ENCODE measurements at regions not wholly inside any gene's neighbourhood (a gene's known extent, or its start where the extent isn't known, plus 50 kb on each side); places are given as distances from the start of the nearest gene placed in this dataset.

- FAIRE-seq = no peak
Observed at GRCh38 chr16:86121374-86122010, 222.5 kb downstream of the IRF8 start.

DNA sequence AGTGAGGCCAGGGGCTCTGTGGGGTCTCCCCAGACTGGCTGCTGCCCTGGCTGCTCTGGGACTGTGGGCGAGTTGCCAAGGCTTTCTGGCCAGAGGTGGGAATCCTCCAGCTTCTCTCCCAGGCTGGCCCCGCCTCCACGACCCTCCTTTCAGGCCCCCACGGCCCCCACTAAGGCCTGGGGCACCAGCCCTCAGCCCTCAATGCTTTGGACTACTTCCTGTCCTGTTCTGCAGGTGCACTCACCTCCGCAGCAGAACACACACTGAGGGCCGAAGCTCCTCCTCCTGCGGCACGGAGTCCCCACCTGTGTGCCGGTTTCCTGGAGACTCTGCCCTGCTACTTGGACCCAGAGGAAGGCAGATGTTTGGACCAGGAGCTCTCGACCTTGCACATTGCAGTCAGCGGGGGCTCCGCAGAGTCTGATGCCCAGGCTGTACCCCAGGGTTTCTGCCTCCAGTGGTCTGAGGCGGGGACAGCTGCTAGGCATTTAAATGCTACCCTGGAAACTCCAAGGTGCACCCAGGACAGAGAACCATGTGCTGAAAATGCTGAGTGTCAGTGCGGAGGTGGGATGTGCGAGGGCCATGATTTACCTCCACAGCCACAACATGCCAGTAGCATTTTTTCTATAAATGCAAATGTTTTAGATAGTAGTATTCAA is 223.8 kb downstream of the IRF8 start:
- FAIRE-seq = no peak

DNA sequence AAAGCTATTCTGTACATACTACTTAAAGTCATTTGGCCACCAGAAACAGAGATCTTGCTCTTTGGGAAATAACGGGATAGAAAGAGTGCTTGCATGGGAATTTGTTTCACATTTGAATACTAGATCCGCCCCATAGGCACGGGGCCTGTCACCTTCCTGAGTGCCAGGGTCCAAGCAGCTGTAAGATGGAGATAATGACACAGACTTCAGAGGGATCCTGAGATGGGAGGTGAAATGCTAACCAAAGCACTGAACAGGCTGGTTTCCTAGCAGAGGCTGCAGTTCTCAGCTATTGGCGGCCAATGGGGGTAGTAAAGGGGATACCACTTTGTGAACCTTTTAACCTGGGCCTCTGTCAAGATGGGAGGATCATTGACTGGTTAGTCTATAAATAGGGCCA is 225.4 kb downstream of the IRF8 start:
- no peak for FAIRE-seq

DNA sequence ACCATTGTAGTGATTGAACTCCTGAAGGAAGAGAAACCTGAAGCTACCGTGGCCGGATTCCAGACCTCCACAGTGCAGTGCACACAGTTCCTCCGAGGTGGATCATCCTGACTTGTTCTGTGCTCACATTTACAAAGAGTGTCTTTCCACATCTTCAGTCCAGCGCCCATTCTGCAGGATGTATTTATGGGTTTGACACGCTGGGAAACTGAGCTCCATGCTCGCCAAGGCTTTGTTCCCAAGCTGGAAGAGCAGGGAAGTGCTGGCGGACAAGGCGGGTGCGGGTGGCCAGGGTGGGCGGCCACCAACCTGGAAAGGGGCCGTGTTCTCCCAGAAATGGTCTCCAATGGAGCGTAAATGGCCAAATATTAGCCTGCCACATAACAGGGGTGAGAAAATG is 227.9 kb downstream of the IRF8 start:
- no peak for FAIRE-seq

GRCh38 chr16:86127366-86127765 is 228.4 kb downstream of the IRF8 start:
- FAIRE-seq = no peak

- FAIRE-seq = no peak
Observed at GRCh38 chr16:86128246-86128645, 229.3 kb downstream of the IRF8 start.

DNA sequence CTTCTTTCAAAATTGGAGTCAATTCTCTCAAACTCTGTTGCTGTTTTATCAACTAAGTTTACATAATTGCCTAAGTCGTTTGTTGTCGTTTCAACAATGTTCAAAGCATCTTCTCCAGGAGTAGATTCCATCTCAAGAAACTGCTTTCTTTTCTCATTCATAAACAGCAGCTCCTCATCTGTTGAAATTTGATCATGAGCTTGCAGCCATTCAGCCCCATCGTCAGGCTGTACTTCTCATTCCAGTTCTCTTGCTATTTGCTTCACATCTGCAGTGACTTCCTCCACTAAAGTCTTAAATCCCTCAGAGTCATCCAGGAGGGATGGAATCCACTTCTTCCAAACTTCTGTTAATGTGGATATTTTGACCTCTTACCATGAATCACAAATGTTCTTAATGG is 230.6 kb downstream of the IRF8 start:
- FAIRE-seq = no peak

- FAIRE-seq = no peak
Observed at GRCh38 chr16:86133377-86133776, 234.4 kb downstream of the IRF8 start.

DNA sequence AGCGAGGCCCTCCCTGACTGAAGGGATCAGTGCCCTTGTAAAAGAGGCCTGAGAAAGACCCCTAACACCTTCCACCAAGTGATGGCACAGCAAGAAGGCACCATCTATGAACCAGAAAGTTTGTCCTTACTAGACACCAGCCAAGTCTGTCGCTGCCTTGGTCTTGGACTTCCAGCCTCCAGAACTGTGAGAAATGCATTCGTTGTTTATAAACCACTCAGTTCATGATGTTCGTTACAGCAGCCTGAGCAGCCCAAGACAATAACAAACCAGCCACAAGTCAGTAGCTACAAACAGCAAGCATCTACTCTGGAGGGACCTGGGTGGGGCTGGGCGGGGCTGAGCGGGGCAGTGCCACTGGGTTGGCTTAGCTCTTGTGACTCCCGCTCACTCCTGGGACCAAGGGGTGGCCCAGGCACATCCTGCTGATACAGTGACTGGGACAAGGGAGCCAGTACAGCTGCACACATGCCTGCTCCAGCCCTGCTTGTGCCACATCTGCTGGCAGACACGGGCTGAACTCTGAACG is 234.9 kb downstream of the IRF8 start:
- FAIRE-seq = no peak

GRCh38 chr16:86134802-86135461 is 236.0 kb downstream of the IRF8 start:
- FAIRE-seq = no peak

DNA sequence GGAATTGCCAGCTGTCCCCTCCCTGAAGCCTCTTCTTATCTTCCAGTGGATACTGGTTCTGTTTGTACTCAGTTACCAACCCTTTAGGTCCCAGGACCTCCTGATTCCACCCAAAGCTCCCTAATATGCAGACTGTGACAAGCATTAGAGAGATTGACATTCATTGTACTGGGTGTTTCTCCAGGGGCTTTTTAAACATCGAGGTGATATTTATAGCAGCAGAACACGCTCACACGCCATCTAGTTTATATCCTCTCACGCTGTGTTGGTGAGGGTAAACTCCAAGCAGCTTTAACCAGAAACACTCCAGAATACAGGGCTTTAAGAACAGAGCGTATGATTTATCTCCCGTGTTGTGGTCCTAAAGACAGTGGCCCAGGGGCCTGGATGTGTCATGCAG is 238.4 kb downstream of the IRF8 start:
- no peak for FAIRE-seq

DNA sequence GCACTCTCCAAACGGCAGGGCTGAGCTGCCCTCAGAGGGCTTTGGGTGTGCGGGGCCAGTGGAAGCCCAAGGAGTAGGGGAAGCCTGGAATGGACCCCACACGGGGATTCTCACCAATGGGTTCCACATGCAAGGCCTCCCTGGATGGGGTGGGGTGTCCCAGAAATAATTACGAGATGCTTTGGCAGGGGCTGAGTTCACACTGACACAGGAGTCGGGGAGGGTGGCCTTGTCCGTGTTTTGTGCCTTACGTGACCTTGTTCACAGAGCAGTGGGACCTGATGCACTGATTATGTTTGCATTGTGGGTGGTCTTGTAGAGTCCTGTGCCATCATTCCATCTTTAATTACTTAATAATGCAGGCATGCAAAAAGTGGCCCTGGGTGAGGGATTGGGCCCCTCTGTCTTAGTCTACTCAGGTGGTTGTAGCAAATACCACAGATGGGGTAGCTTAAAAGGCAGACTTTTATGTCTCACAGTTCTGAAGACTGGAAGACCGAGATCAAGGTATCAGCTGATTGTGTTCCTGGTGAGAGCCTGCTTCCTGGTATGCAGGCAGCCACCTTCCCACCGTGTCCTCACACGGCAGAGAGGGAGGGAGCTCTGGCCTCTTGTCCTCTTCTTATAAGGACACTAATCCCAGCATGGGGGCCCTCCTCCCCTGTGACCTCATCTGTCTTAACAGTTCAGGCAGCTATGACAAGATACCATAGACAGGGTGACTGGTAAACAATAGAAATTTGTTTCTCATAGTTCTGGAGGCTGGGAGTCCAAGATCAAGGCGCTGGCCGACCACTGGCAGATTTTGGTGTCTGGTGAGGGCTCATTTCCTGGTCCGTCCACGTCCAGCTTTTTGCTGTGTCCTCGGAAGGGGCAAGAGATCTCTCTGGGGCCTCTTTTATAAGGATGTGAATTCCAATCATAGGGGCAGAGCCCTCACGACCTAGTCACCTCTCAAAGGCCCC is 239.4 kb downstream of the IRF8 start:
- no peak for FAIRE-seq

GRCh38 chr16:86142801-86143236 is 243.9 kb downstream of the IRF8 start:
- FAIRE-seq = no peak

DNA sequence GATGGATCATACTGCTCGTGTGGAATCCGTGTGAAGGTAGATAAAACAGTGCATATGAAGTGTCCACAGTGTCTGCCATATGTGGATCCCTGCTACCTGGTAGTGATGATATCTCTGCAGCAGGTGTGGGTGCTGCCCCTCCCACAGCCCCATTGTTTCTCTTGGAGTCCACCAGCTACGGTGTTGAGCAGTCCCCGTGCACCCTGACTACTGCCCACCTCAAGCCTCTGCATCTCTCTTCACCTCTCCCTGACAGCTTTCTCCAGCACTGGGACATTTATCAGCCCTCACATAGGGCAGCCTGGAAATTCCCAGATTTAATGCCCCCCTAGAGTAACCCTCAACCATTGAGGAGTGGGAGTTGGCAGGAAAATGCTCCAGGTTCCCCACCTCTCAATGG is 244.7 kb downstream of the IRF8 start:
- no peak for FAIRE-seq

GRCh38 chr16:86145669-86146068 is 246.7 kb downstream of the IRF8 start:
- no peak for FAIRE-seq

- FAIRE-seq = no peak
Observed at GRCh38 chr16:86150641-86151238, 251.8 kb downstream of the IRF8 start.

DNA sequence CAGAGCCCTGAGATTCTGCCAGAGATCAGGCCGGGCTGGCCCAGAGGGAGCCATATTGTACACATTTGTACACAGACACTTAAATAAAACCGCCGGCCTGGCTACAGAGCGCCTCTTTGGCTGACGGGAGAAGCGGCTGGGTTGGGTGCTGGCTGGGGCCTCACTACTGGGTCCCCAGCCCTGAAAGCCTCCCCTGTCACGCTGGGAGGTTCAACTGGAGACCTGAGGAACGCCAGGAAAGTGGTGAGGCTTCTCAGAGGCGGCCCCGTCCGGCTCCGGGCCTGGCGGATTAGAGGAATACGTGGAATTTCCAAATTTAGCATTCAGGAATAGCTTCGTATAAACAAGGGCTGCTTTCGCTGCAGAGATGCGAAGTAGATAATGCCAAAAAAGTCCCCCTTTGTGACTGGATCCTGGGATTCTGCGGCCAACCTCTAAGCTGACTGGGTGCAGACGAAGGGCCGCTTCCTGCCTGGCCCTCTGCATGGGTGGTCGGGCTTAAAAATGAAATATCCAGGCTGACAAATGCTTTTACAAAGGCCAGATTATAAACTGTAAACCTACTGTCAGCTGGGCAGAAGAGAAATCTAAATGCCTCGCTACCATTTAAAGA is 252.4 kb downstream of the IRF8 start:
- no peak for FAIRE-seq

- FAIRE-seq = no peak
Observed at GRCh38 chr16:86156155-86156554, 257.2 kb downstream of the IRF8 start.

DNA sequence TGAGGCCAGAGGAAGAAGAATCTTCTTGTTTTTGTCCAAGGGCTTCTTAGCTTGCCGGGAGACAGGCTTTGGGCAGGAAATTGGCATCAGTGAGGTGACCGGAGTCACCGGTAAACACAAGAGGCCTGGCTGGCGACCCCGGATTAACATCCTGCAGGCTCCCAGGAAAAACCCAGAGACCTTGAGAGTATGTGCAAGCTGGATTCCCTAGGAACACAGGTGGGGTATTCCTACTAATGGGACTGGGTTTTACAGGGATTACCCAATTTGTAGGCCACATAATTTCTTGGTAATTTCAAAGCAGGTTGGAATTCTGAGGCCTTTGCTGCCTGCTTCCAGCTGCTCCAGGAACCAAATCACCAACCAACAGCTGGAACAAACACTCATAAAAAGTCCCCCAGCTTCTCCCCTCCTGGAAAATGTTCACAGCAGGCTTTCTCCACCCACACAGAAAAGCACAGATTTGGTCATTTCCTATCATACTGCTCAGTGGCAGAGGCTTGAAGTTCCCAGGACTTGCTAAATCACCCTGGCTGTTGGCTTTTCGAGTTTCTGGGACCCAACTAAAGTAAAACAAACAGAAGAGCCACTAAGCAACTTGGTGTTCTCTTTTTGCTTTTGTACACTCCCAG is 258.8 kb downstream of the IRF8 start:
- FAIRE-seq = no peak

DNA sequence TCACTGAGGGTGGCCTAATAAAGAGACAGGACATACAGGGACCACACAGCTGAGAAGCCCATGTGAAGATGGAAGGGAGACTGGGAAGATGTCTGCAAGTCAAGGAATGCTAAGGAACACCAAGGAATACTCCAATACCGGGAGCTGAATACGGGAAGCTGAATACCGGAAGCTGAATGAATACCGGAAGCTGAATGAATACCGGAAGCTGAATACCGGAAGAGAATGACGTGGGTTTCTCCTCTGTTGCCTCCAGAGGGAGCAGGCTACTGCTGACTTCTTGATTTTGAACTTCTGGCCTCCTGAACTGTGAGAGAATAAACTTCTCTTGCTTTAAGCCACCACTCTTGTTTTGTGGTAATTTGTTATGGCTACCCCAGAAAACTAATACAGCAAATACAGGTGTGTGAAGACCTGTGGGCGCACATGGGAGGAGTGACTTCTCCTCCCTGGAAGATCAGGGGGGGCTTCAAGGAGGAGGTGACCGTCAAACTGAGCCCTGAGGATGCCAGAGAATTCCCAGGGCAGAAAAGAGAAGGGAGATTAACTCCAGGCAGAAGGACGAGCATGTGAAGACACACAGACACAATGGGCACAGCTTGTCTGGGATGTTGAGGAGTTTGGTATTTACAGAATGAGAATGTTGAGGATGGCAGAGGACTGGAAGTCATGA is 259.9 kb downstream of the IRF8 start:
- FAIRE-seq = no peak

DNA sequence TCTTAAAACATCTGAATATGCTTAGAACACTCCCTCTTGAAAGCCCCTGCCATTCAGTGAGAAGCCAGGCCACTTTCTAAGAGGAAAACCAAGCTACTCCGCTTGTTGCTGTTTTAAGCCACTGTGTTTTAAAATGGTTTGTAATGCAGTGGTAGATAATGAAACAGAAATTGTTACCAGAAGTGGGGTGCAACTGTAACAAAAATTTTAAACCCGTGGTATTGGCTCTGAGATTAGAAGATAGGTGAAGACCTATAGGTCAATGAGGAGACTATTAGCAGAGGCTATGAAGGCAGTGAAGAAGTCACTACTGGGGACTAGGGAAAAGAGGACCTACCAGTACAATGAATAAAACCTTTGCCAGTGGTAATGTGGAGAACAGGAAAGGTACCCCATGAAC is 266.5 kb downstream of the IRF8 start:
- FAIRE-seq = no peak
